Neural cell (in vitro differentiated cells): ENCODE measurements at regions not wholly inside any gene's neighbourhood (a gene's known extent, or its start where the extent isn't known, plus 50 kb on each side); places are given as distances from the start of the nearest gene placed in this dataset.

Experiments
- H2AFZ ChIP-seq: fragments of 200-600, 300-800 bp; sonication (generic), shearing (Covaris generic); 2 replicates; pipeline ENCODE4 v1.6.0; 2014; ENCODE audit warnings: low read depth, mild to moderate bottlenecking, antibody characterized with exemption, low read length, moderate library complexity
- H3F3A ChIP-seq: fragments of 200-600 bp; shearing (Covaris generic); 2 replicates; pipeline ENCODE4 v1.6.1; 2016; ENCODE audit warnings: mild to moderate bottlenecking, moderate library complexity, mixed read lengths, antibody characterized with exemption, low read length; ENCODE audit not compliant: insufficient read depth, poor library complexity, severe bottlenecking
- H3K27ac ChIP-seq: fragments of 200-600, 300-800 bp; sonication (generic), shearing (Covaris generic); 2 replicates; pipeline ENCODE4 v1.5.1; 2014; ENCODE audit warnings: mild to moderate bottlenecking, low read length, moderate library complexity
- H3K27me3 ChIP-seq: fragments of 300-800, 200-600 bp; sonication (generic), shearing (Covaris generic); 2 replicates; pipeline ENCODE4 v1.6.0; 2014; ENCODE audit warnings: mild to moderate bottlenecking, low read depth, low read length, moderate library complexity; ENCODE audit not compliant: insufficient read depth
- H3K36me3 ChIP-seq: fragments of 300-800, 200-600 bp; sonication (generic), shearing (Covaris generic); 2 replicates; pipeline ENCODE4 v1.5.1; 2014; ENCODE audit warnings: mild to moderate bottlenecking, antibody characterized with exemption, low read length, moderate library complexity; ENCODE audit not compliant: insufficient read depth
- H3K4me2 ChIP-seq: fragments of 300-800, 200-600 bp; sonication (generic), shearing (Covaris generic); 2 replicates; pipeline ENCODE4 v1.6.0; 2014; ENCODE audit warnings: mild to moderate bottlenecking, low read length
- H3K4me3 ChIP-seq: fragments of 300-800, 200-600 bp; sonication (generic), shearing (Covaris generic); 2 replicates; pipeline ENCODE4 v1.5.1; 2014; ENCODE audit warnings: mild to moderate bottlenecking, low read length, moderate library complexity
- H3K79me2 ChIP-seq: fragments of 200-600 bp; shearing (Covaris generic); replicated peaks from 2 replicates; pipeline ENCODE4 v1.6.0; 2014; ENCODE audit warnings: mild to moderate bottlenecking, low read length, moderate library complexity; ENCODE audit not compliant: insufficient read depth
- H3K9ac ChIP-seq: fragments of 300-800, 200-600 bp; sonication (generic), shearing (Covaris generic); 2 replicates; pipeline ENCODE4 v1.6.1; 2016; ENCODE audit warnings: mild to moderate bottlenecking, low read length, mixed read lengths
- H3K9me2 ChIP-seq: fragments of 200-600 bp; shearing (Covaris generic); 2 replicates; pipeline ENCODE4 v1.6.1; 2016; ENCODE audit warnings: mild to moderate bottlenecking, low read length, mixed read lengths; ENCODE audit not compliant: insufficient read depth
- H3K9me3 ChIP-seq: fragments of 200-600, 300-800 bp; sonication (generic), shearing (Covaris generic); 2 replicates; pipeline ENCODE4 v1.6.1; 2016; ENCODE audit warnings: mild to moderate bottlenecking, mixed run types, low read length, moderate library complexity, mixed read lengths
- H4K20me1 ChIP-seq: fragments of 200-600 bp; shearing (Covaris generic); 2 replicates; pipeline ENCODE4 v1.6.1; 2016; ENCODE audit warnings: mild to moderate bottlenecking, mixed run types; ENCODE audit not compliant: insufficient read depth
- CTCF ChIP-seq: fragments of 450-650 bp; IDR thresholded peaks from 2 replicates; pipeline ENCODE4 v1.5.1; 2014; ENCODE audit warnings: antibody characterized with exemption, mild to moderate bottlenecking, moderate library complexity; ENCODE audit not compliant: poor library complexity, severe bottlenecking
- EP300 ChIP-seq: fragments of 450-650 bp; conservative IDR thresholded peaks from 2 replicates; pipeline ENCODE4 v1.6.1; 2014; ENCODE audit warnings: antibody characterized with exemption, mild to moderate bottlenecking, moderate library complexity; ENCODE audit not compliant: poor library complexity, severe bottlenecking
- EZH2 ChIP-seq: fragments of 200-600, 300-800 bp; shearing (Covaris generic), sonication (generic); IDR thresholded peaks from 2 replicates; pipeline ENCODE4 v1.6.1; 2014; ENCODE audit warnings: antibody characterized with exemption, low read length, borderline replicate concordance, mild to moderate bottlenecking; ENCODE audit not compliant: insufficient read depth, poor library complexity, severe bottlenecking
- MXI1 ChIP-seq: fragments of 450-650 bp; conservative IDR thresholded peaks from 2 replicates; pipeline ENCODE4 v1.6.1; 2014; ENCODE audit warnings: antibody characterized with exemption, mild to moderate bottlenecking; ENCODE audit not compliant: poor library complexity, severe bottlenecking
- POLR2AphosphoS5 ChIP-seq: IDR thresholded peaks from 2 replicates; pipeline ENCODE4 v1.6.1; 2012
- RAD21 ChIP-seq: fragments of 450-650 bp; conservative IDR thresholded peaks from 2 replicates; pipeline ENCODE4 v1.6.1; 2014; ENCODE audit warnings: antibody characterized with exemption, mild to moderate bottlenecking, moderate library complexity
- SMC3 ChIP-seq: fragments of 450-650 bp; conservative IDR thresholded peaks from 2 replicates; pipeline ENCODE4 v1.6.1; 2014; ENCODE audit warnings: antibody characterized with exemption, mild to moderate bottlenecking, moderate library complexity; ENCODE audit not compliant: poor library complexity
- TAF1 ChIP-seq: IDR thresholded peaks from 2 replicates; pipeline ENCODE4 v1.6.1; 2012; ENCODE audit warnings: low read depth
- TF ChIP-seq, protein P1 (sequence below): IDR thresholded peaks from 2 replicates; pipeline ENCODE4 v1.6.1; 2012; ENCODE audit warnings: borderline replicate concordance

GRCh38 chr3:80094589-80094988 lies 326.8 kb upstream of the ROBO1 start:
- Histone ChIP-seq H3K9me2 (no peaks in the 10 kb centered on the region), H3K27ac (no peak overlapping the region), H3K4me2 (no peak overlapping the region), H3F3A (no peaks in the 10 kb centered on the region), H3K27me3 (no peaks in the 10 kb centered on the region), H3K36me3 (no peaks in the 10 kb centered on the region), H2AFZ (no peak overlapping the region), H3K79me2 (no peaks in the 10 kb centered on the region), H3K9ac (no peak overlapping the region), H3K4me3 (no peak overlapping the region), H4K20me1 (no peaks in the 10 kb centered on the region), H3K9me3 (no peaks in the 10 kb centered on the region)
- TF ChIP-seq RAD21 (no peak), TAF1 (no peak)

DNA sequence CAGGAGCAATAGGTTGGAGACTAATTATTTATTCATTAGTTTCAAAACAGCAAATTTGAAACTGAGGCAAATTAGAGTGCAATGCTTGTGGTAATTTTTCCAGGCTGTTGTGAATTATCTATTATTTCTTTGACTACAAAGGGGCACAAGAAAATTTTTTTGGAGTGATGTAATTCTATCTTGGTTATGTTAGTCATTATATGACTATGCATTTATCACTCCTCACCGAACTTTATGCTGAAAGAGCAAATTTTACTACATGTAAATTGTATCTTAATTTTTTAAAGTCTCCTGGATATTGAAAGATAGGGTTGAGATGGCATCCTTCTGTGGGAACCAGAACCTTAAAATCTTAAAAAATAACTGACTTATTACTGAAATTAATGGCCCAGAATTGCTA lies 320.0 kb upstream of the ROBO1 start:
- H3K4me2 ChIP-seq: no peak overlapping the region
- H3K4me3 ChIP-seq: no peak overlapping the region
- H3K9ac ChIP-seq: no peak overlapping the region
- H3F3A ChIP-seq: no peaks in the 10 kb centered on the region
- H3K79me2 ChIP-seq: no peaks in the 10 kb centered on the region
- H3K9me2 ChIP-seq: no peaks in the 10 kb centered on the region
- H3K27me3 ChIP-seq: no peaks in the 10 kb centered on the region
- H3K9me3 ChIP-seq: no peaks in the 10 kb centered on the region
- no peak overlapping the region for H3K27ac ChIP-seq
- H2AFZ ChIP-seq: no peak overlapping the region
- no peaks in the 10 kb centered on the region for H4K20me1 ChIP-seq
- H3K36me3 ChIP-seq: no peaks in the 10 kb centered on the region
- TF ChIP-seq POLR2AphosphoS5: no peak
- no peak for TF ChIP-seq SMC3
- no peak for TF ChIP-seq EZH2
- TF ChIP-seq TAF1: no peak
- TF ChIP-seq EP300: no peak
- TF ChIP-seq RAD21: no peak
- TF ChIP-seq CTCF: no peak
- TF ChIP-seq, protein P1, sequence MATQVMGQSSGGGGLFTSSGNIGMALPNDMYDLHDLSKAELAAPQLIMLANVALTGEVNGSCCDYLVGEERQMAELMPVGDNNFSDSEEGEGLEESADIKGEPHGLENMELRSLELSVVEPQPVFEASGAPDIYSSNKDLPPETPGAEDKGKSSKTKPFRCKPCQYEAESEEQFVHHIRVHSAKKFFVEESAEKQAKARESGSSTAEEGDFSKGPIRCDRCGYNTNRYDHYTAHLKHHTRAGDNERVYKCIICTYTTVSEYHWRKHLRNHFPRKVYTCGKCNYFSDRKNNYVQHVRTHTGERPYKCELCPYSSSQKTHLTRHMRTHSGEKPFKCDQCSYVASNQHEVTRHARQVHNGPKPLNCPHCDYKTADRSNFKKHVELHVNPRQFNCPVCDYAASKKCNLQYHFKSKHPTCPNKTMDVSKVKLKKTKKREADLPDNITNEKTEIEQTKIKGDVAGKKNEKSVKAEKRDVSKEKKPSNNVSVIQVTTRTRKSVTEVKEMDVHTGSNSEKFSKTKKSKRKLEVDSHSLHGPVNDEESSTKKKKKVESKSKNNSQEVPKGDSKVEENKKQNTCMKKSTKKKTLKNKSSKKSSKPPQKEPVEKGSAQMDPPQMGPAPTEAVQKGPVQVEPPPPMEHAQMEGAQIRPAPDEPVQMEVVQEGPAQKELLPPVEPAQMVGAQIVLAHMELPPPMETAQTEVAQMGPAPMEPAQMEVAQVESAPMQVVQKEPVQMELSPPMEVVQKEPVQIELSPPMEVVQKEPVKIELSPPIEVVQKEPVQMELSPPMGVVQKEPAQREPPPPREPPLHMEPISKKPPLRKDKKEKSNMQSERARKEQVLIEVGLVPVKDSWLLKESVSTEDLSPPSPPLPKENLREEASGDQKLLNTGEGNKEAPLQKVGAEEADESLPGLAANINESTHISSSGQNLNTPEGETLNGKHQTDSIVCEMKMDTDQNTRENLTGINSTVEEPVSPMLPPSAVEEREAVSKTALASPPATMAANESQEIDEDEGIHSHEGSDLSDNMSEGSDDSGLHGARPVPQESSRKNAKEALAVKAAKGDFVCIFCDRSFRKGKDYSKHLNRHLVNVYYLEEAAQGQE: no peak
- TF ChIP-seq MXI1: no peak

- H4K20me1 ChIP-seq: no peaks in the 10 kb centered on the region
- no peaks in the 10 kb centered on the region for H3K27me3 ChIP-seq
- no peaks in the 10 kb centered on the region for H3K36me3 ChIP-seq
- no peak overlapping the region for H3K4me2 ChIP-seq
- H3K9ac ChIP-seq: no peak overlapping the region
- H3F3A ChIP-seq: no peaks in the 10 kb centered on the region
- TF ChIP-seq MXI1 (no peak), SMC3 (no peak)
- H3K9me3 ChIP-seq: no peaks in the 10 kb centered on the region
- no peaks in the 10 kb centered on the region for H3K79me2 ChIP-seq
- H3K4me3 ChIP-seq: no peak overlapping the region
- no peaks in the 10 kb centered on the region for H3K9me2 ChIP-seq
- H2AFZ ChIP-seq: no peak overlapping the region
- no peak overlapping the region for H3K27ac ChIP-seq
These were observed 318.6 kb upstream of the ROBO1 start for GRCh38 chr3:80086426-80086825.
